ENCODE measurements at regions not wholly inside any gene's neighbourhood (a gene's known extent, or its start where the extent isn't known, plus 50 kb on each side); places are given as distances from the start of the nearest gene placed in this dataset.

DNA sequence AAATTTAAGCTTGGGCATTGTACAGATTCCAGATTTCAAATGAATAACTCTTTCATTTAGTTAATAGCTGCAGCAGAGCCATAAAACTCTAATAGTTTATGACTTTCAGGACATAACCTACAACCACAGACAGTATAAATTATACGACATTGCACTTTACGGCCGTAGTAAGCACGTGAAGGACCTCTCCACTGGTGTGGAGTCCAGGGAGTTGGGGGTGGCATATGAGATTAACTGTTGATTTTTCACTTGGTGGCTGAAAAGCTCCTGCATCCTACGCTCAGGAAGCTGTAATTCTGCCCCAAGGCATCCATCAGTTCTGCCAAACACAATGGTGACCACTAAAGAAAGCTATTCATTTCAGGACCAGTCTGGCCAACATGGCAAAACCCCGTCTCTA, 376.2 kb downstream of the SOX11 start:
- DNase-seq (ENCODE audit: low spot score) = no peak

DNA sequence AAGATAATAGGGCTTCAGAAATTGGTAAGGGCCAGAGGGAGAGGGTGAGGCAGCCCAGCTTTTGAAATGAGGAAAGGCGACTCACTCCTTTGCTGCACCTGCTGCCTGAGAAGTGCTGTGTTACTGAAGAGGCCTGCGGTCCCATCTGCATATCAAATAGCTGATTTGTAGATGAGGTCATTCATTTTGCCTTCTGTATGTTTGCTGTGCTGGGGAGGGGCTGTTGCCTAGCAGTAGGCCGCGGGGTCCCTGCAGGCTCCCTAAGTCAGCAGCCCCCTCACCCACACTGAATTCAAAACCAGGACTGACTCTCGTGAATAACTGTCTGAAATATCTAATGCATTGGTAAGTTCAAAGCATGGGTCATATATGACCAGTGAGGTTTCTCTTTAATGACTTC, 377.2 kb downstream of the SOX11 start:
- DNase-seq (ENCODE audit: low spot score) = no peak

DNA sequence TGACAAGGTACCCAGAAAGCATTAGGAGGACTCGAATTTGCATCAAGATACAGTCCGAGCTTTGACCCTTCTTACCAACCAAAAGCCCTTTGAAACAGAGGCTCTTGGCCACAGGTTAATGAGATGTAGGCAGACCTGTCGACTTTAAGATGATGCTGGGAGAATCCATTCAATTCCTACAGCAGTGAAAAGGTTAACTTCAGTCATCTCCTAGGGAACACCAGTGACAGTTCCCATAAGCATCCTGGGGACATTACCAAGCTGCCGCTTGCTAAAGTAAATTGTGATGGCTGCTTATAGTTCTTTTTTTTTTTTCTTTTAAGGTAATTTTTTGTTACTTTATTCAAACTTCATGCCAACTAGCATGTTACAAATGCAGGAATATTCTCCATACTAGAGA, 379.3 kb downstream of the SOX11 start:
- DNase-seq (ENCODE audit: low spot score) = no peak

DNA sequence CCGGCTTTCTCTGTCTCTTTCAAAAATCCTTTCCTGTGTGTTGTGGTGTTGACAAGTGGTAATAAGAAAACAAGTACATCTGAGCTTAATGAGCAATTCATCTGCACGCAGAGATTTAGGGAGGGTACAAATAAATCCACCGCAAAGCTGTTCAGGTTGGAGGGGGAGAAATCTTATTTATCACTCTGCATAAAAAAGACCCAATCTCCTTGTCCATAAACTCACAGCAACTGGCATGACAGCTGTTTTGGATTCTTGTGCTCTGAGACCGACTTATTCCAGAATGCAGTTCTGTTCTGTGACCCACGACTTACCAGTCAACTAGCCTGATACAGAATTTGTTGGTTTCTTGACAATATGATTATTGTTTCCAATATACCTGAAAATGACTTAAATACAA, 380.1 kb downstream of the SOX11 start:
- no peak for DNase-seq (ENCODE audit: low spot score)

DNA sequence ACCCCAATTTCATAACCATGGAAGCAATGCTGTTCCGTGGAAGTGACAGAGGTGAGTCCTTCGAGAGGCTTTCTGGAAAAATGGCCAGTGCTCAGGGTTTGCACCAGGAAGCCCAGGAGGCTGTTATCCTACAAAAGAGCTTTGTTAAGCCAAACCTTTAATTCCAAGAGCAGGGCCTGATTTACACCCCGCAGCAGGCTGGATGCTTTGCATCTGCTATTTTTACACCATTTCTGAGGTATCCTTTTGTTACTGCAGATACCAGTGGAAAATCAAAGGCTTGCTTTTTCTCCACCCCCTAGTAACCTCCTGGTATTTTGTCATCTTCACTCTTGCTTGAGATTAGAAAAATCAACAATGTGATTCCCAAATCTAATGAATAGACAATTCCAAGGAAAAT, 380.6 kb downstream of the SOX11 start:
- no peak for DNase-seq (ENCODE audit: low spot score)

DNA sequence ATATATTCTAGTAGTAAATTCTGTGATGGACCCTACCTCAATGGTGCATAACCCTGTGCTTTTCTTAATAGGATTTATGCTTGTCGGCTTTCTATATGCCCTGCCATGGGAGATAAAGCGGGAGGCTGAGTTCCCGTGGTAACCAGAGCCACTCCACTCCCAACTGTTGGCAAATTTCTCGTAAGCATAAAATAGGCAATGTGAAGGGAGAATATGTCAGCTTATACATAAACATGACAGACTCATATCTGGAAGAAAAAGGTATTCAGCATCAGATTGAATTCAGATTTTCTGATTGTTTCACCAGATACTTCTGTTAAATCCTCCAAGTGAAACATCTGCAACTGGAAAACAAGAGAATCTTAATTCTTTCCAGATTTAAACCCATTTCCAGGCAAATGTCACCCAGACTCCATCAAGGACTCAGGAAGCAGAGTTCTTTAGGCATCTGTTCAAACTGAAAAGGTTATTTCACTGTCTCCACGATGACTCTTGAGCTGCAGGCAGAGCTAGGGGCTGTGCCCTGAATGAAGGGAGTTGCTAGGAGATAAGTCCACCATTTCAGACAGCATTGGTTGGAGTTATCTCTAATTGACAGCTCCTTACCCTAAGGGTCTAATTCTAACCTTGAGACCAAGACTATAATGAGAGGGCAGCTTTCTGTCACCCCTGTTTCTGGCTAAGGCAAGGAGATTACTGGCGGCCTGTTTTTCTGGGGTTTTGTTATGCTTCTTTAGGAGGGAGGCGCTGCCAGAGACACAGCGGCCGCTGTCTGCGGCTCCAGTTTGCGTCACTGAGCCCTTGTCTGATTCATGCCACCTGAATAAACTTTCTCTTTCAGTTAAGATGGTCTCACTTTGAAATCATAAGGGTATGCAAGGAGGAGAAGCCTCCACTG, 381.3 kb downstream of the SOX11 start:
- no peak for DNase-seq (ENCODE audit: low spot score)

DNA sequence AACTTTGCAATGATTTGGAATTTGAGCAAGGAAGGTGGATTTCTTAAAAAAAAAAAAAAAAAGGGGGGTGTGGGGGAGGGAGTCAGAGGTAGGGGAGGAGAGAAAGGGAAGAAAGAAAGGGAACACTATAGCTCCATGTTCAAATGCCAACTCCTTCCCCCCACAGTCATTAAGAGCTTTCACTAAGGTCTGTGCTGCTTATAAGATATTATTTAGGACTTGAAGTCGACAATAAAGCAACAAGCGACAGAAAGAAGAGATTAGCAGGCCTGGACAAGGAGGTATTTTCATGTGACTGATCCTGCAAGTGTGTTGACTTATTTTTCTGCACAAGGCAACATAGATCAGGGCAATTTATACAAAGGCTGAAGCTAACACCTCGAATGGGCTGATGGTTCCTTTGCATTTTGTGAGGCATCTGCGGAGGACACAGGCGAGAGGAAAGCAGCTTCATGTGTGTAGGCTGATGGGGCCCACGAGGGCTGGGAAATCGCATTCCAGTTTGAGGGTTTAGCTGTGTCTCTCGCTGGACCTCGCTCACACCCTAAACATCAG, 382.0 kb downstream of the SOX11 start:
- no peak for DNase-seq (ENCODE audit: low spot score)

DNA sequence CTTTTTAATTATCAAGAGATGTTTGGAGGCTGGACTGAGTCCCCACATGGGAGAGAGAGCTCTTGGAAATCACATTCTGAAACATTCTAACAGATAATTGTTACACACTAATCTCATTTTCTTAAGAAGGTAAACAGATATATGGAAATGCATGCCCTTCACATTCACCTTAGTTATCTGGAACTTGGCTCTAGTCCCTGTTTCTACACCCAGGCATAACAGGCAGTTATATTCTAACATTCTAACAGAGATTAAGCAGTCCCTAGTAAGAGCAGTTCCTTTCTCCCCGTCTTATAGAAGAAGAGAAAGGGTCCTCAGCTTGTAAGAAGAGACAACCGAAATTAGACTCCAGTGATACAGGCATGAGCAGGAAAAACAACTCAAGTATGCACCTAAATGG, 385.4 kb downstream of the SOX11 start:
- DNase-seq (ENCODE audit: low spot score) = no peak

DNA sequence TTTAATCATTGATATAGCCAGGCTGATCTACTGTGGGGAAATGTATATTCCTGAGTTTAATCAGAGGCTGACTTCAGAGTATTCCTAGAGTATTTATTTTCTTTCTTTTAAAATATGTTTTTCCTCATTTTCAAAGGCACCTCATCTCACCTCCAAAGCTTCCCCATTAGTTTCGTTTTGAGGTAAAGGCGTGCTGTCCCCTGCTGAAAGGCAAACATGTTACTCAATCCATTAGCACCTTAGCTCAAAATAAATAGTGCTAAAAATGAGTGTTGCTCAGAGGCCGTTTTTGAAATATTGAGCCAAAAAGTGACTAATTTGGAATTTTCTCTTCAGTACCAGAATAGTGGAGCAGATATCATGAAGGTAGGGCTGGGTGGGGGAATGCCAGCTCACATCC, 386.2 kb downstream of the SOX11 start:
- no peak for DNase-seq (ENCODE audit: low spot score)

DNA sequence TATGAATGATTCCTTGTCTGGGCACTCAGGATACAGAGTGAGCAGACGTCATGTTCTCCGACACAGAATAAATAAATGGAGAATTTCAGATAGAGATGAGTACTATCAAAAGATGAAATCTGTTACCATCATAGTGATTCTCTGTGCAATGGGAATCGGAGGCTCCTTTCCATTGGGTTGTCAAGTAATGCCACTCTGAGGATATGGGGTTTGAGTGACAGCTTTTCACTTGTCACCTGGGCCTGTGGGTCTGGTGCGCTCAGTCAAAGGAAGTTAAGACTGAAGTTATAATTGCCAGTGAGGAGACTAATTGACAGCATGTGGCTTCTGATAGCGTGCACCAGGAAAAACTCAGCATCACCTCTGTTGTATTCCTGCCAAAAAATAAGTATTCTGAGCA, 387.2 kb downstream of the SOX11 start:
- DNase-seq (ENCODE audit: low spot score) = no peak

DNA sequence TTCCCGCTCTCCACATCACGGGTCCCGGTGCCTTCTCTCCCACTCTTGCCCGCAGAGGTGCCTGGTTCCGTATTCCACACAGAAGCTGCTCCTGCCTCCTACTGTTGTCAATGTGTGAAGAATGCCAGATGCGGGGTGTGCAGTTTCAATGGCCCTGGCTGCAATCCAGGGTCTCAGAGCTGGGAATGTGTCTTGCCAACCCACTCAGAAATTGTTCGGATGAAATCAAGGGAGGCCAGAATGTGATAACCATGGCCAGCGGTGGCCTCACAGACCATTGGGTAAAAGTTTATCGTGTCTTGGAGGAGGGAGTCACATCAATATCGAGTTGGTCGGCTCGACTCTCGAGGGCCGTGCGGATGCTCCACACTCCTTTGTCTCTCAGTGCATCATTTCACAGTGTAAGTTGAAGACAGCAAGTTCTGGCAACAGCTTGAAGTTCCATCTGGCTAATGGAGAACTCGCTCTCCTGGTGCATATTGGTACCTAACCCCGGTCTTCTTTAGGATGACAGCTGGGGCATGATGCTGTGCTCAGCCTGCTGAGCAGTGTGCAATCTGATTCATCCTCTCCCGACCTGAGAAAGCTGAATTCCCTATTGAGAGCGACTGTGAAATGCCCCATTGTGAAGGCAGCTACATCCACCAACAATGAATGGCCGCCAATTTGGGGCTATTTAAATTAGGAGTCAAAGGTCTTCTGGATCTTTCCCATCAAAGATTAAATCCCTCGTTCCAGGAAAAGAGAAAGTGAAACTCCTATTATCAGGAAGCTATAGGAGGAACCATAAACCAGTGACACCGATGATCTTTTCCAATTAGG, 389.0 kb downstream of the SOX11 start:
- DNase-seq (ENCODE audit: low spot score) = no peak

DNA sequence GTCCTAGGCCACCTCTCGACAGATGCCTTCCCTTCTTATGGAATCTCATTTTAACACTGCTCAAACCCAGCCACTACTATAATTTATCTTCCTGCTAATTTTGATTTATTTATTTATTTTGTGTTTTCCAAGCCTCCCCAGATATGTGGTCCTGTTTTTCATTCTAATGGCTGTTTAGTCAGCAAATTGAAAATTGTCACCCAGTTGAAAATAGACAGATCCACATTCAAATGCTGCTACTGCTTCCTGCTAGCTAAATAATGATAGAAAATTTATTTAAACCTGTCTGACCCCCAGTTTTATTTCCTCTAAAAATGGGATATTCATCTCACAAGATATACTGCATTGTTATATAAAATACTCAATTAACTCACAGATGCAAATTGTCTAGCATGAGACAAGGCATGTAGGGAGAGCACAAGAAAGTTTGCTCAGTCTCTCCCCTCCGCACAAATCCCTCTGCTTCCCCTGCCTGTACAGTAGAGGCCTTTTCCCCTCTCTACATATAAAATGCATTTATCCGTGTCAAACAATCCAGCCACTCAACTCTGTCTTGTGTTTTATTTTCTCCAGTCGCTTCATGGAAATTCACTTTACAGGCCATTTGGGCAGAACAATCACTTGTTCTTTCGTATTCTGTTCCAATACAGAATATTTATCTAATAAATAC, 389.9 kb downstream of the SOX11 start:
- DNase-seq (ENCODE audit: low spot score) = no peak

DNA sequence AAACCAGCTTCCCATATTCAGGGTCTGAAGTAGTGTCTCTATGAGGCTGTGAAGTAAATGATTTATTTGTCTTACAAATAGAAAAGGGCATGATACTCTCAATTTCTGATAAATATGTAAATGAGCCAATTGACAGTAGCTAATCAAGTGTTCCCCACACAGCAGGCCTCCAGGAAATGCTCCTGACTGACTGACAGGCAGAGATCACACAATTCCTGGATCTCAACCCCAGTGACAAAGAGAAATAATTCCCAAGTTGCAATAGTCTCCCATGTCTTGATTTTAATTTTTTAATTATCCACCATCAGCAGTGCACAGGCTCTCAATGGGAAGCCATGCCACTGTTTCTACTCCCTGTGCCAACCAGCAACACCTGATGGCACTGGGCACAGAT, 390.4 kb downstream of the SOX11 start:
- no peak for DNase-seq (ENCODE audit: low spot score)

DNA sequence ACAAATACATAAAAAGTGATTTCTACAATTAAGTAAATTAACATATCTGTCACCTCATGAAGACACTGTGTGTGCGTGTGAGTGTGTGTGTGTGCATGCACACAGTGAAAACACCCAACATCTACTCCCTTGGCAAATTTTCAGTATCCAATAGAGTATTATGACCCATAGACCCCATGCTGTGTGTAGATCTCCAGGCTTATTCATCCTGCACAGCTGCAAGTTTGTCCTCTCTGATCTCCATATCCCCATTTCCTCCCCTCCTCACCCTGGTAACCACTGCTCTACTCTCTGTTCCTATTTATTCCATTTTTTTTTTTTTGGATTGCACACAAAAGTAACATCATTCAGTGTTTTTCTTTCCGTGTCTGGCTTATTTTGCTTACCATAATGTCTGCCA, 391.0 kb downstream of the SOX11 start:
- no peak for DNase-seq (ENCODE audit: low spot score)

DNA sequence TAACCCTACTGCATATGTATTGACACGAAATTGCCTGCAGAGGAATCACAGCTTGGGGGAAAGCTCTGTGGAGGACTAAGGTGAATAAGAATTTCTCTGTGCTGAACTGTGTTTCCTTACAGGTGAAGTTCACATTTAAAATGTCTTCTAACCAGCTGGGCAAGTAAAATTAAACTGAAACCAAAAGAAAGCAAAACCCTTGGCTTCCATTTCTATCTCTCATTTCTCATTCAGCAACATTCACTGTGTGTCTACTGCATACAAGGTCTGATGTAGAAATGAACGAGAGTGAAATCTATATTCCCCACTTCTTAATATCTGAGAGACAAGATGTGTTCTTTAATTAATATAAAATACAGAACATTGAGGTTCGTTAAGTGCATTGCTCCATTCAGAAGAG, 397.3 kb downstream of the SOX11 start:
- no peak for DNase-seq (ENCODE audit: low spot score)

DNA sequence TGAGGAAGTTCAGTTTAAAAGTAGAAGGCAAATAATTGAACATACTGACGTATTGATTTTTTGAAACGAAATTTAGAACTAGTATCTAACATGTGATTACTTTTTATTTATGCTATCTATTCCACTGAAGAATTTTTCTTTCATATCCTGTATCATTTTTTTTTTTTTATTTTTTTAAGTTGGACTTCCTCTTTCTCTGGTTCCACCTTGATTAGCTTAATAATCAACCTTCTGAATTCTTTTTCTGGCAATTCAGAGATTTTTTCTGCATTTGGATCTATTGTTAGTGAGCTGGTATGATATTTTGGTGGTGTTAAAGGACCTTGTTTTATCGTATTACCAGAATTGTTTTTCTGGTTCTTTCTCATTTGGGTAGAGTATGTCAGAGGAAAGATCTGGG, 411.2 kb downstream of the SOX11 start:
- no peak for DNase-seq (ENCODE audit: low spot score)

DNA sequence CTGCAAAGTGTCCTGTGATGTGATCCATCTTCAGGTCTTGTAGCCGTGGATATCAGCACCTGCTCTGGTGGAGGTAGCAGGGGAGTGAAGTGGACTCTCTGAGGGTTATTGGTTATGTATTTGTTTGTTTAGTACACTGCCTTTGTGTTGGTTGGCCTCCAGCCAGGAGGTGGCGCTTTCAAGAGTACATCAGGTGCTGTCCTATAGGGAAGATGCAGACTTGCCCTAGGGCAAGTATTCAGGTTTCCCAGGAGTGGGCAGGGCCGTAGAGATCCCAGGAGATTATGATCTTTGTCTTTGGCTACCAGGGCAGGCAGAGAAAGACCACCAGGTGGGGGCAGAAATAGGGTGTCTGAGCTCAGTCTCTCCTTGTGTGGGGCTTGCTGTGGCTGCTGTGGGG, 411.8 kb downstream of the SOX11 start:
- no peak for DNase-seq (ENCODE audit: low spot score)

DNA sequence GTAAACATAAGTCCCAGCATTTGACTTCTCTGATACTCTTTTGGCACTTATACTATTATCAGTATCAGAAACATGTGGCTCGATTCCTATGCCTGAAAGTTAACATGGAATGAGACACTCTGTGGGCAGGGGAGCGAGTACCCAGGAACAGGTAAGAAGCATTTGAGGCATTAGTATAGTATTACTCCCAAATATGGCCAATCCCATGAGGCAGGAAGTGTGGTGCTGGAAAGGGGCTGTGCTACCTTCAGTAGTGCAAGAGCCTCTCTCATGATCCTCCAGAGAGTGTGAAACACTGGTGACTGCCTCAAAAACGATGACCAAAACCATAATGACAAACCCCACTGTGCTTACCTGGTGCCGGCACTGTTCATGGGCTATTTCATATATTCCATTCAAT, 415.1 kb downstream of the SOX11 start:
- no peak for DNase-seq (ENCODE audit: low spot score)

DNA sequence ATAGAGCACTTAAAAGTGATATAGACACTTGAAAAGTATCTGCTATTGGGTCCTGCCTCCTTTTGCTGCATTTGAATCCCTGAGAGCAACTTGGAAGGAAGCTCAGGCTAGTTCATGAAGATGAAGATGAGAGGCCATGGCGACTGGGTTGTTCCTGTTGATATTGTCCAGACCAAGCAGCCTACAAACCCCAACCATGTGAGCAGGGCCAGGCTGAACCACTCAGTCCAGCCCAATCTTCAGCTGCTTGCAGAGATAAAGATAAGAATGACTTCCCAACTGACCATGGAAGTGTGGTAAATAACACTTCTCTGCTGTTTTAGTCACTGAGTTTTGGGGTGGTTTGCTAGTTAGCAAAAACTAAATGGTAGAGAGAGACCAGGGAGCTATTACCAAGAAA, 417.6 kb downstream of the SOX11 start:
- DNase-seq (ENCODE audit: low spot score) = no peak

DNA sequence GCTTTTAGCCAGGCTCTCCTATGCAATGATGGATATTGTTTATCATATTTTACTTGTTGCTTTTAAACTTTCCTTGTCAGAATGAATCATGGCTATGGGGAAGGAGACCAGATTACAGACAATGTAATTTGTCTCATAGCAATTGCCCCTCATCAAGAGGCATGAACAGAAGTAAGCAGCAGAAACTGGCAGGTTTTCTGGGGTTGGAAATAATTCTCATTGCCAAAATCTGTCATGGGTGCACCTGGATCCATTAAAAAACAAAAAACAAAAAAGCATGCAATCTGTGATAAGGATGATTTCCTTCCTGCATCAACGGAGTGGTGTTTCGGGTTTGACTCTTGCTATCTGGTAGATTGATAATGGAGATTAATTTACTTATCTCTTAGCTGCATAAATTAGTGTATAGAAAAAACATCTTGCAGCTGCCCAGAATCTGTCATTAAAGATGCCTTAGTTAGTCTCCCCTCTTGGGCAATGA, 419.6 kb downstream of the SOX11 start:
- DNase-seq (ENCODE audit: low spot score) = no peak

DNA sequence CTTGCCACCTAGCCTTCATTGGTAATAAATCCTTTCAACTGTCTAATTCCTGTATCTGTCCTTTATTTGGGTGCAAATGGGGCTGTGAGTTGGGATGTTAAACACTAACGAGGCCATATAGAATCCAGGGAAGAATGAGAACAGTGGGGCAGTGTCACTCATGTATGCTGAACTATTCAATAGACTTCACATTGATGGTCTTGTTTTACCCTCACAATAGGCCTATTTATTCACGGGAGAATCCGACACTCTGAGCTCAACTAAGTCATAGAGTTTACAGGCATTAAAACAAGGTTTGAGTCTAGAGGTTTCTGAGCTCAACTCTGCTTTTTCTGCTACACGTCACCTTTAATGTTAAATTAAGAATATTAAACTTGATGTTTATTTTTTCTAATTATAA, 421.6 kb downstream of the SOX11 start:
- DNase-seq (ENCODE audit: low spot score) = no peak

DNA sequence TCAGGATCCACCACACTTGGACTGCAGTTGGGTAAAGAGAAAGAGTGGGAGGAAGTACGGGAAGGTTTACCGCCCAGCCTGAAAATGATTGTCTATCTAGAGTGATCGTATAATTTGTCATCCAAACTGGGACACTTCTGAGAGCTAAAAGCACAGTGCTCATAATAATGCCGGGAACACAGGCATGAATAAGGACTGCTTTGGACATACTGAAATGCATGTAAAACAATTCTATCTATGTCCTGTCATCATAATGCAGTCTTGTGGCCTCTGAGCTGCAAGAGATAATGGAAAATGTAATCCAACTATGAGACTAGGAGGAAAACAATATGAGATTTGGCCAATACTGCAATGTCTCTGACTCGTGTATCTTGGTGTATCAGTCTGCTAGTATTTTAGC, 435.5 kb downstream of the SOX11 start:
- no peak for DNase-seq (ENCODE audit: low spot score)

All from left forelimb (tissue), 1 donor.